Caki2 (cell line): ENCODE measurements at regions not wholly inside any gene's neighbourhood (a gene's known extent, or its start where the extent isn't known, plus 50 kb on each side); places are given as distances from the start of the nearest gene placed in this dataset.

Source experiments
- DNase-seq: peaks from one replicate; pipeline ENCODE4 v3.0.0-alpha.2; 2015; ENCODE audit warnings: low read depth
- in situ Hi-C: cut with HindIII; loops from 2 replicates; pipeline ENCODE4 v1.10.0; 2016; ENCODE audit warnings: low sequenced_read_pairs, low pct_unique_long_range_greater_than_20kb, mixed read lengths

DNA sequence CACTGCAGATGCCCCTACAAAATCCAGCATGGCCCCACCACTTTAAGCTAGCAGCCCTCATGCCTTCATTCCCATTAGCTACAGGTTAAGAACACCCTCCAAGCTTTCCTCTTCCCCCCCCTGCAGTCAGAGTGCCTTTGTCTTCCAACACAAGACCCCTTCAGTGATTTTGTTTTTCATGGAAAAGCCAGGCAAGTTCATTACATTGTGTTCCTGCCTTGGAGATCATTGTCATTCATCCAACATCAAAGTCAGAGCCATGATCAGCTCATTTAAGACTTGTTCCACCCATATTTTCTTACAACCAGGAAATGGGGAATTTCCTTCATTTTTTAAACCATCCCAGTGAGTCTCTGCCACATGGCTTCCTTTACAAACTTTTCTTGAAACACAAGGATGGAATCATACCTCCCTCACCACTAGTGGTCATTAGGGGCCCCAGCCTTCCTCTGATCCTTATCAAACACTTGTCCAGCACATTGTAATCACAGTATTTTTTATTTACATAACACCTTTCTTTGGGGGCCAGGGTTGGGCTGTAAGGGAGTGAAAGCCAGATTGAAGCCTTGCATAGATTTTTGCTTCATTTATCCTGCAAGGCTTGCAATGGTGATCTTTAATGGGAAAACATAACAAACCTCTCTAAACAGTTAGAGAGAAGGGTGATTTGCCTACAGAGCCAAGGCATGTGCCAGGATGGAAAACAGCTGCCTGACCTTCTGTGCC lies 765.3 kb downstream of the MED13L start:
- in situ Hi-C loops = no loop called here
- no peak for DNase-seq

DNA sequence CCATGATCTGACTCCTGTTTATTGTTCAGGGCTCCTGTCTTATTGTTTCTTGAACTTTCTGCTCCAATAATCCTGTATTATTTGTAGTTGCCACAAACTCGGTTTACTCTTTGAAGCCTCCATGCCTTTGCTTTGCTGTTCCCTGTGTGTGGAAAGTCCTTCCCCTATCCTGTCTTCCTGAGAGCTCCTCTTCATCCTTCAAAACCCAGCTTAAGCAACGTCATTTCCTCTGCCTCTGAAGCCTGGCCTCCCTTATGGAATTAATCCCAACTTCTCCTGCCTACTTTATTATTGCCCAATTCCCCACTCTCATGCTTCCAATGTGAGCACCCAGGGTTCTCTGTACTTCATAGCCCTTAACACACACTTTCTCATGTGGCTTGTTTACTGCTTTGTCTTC lies 766.2 kb downstream of the MED13L start:
- in situ Hi-C loops = no loop called here
- no peak for DNase-seq

DNA sequence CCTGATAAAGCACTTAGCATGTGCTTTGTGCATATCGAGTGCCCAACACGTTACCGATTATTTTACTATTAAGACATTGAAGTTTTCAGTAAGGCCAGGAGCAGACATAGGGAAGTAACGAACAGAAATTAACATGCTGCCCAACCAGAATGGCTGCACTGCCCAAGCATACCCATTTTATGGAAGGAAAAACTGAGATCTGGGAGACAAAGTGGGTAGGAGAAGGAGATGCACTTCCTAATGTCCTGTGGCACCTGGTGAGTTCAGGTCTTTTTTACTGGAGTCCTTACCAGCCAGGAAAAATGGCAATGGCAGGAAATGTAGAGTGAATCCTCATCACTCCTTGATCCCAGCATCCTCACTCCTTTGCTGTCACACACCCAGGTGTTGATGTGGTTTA lies 768.5 kb downstream of the MED13L start:
- DNase-seq = no peak
- in situ Hi-C loops = no loop called here

DNA sequence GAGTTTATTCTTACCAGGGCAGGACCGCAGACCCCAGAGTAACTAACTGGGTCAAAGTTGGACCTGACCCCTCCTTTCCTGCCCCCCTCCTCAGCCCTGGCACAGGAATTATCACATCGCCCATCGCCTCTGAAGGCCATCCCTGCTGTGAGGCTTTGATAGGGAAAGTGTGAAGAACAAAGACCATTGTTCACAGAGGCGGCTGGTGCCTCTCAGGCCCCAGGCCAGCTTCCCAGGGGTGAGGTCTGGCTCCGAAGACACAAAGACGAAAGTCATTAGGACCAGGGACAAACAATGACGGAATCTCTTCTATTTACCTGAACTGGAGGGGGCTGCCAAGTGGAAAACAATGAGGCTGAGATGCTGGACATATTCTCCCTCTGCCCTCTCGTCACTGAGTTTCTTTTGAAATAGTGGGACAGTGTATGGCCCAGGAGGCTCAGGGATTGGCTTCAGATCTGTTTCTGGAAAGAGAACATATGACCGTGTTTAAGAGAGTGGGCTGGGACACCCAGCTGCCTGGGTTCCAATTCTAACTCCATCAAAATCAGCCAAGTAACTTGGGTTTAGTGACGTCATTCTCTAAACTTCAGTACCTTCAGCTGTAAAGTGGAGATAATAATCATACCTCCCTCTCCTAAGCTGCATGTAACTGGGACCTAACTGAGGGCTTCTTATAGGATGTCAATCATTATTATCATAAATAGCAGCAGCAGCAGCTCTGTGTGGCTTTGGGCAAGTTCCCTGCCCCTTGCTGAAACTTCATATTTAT lies 769.4 kb downstream of the MED13L start:
- in situ Hi-C loops = no loop called here
- DNase-seq = no peak

DNA sequence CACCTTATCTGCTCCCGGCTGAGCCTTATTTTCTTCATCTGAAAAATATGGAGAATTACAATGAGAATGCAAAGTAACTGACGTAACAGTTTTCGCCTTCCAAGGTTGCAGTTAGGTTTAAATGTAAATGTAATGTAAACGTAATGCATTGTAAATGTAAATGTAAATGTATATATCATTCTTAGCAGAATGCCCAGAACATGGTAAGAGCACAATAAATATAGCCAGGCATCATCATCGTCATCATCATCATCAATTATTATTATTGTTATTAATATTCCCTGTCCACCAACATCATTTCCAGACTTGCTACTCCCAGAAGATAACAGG lies 770.0 kb downstream of the MED13L start:
- no peak for DNase-seq
- in situ Hi-C loops = no loop called here

DNA sequence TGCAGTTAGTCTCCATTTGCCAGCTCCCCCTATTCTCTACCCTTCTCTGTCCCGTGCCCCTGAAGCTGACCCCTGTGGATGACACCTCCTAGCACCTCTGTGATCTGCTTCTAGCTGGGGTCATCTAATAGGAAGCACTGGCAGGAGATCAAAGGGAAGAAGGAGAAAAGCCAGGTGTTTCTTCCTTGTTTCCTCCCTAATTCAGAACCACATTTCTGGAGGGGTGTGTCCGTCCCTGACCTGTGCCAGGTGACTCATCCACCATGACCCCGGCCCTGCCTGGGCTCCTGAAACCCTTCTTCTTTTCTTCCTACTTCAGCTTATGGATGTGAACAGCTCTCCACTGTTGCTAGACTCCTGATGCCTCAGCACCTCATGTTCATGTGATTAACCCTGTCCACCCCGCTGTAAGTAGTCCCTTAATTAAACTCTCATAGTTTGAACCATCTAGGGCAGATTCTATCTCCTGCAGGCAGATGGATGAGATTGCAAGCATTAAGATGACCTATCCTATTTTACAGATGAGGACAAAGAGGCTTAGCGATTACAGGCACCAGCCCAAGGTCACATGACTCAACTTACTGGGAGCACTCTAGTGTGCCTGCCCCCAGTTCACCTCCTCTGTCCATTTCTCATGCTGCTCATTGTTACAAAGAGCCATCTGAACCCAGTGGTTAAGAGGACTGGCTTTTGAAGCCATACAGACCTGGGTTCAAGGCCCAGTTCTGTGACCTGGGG lies 770.5 kb downstream of the MED13L start:
- in situ Hi-C loops = no loop called here
- DNase-seq = no peak

DNA sequence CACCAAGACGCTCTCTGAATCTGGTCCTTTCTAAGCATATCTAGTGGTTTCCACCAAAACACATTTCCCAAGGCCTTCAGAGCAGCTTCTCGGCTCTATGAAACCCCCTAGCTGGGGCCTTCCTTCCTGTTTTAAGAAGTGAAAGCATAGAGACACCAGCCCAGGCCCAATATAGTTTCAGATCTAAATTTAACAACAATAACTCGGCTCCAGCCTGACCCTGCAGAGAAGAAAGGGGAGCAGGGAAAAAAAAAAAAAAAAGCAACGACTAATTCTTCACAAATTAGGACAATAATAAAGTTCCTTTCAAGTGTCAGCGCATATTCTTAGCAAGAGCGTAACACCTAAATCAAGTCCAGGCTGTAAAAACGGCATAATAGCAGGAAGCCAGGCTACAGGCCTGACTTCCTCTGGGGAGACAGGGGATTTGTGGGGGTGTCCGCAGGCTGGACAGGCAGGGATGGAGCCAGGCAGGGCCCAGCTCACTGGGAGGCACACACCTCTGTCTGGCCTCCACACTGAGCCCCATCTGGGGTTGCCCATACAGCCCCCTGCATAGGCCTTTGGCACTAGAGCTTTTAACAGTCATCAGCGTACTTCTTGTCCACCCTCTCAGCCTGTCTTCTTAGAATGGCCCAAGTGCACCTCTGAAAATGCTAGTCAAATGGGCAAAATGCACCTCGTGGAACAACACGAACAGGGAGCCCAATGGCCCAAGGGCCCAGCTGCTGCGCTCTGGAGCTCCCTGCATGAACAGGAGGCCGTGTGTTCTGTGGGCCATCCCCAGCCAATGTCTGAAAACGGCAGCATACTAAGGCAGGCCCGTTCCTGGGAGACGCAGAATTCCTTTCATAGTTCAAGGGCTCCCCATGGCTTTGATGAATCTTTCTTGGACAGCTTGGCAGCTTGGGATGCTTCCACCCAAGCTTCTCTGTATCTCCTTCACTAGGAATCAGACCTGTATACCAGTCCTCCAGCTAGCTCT lies 772.9 kb downstream of the MED13L start:
- no peak for DNase-seq
- in situ Hi-C loops = no loop called here

DNA sequence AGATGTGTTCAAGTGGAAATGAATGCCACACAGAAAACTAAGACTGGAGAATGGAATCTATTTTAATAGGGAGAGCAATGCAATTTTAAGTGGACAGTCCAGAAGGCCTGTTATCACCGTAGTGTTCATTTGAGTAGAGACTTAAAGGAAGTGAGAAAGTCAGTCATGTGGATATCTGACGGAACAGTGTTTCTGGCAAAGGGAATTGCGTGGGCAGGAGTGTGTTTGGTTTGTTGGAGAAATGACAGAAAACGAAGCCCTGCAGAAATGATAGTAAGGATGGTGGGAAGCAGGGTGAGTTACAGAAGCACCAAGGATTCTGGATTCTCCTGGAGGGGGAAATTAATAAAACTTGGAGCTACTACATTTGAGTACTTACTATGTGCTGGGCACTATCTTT lies 776.6 kb downstream of the MED13L start:
- DNase-seq = no peak
- in situ Hi-C loops = no loop called here

DNA sequence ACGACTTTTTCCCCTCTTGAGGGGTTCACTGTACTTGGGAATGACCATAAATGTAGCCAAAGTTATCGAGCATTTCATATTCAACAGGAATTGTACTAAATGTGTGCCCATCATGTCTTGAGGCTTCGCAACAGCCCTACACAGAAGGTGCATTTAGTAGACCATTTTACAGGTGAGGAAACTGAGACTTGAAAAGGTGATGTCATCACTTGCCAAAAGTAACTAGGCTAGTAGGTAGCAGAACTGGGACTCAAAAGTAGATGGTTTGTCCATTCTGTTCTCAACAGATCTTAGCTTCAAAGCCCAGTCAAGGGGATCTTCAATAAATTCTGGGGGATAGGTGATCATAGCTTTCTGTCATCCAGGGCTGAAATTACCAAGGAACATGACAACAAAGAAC lies 782.2 kb downstream of the MED13L start:
- in situ Hi-C loops = no loop called here
- DNase-seq = no peak

DNA sequence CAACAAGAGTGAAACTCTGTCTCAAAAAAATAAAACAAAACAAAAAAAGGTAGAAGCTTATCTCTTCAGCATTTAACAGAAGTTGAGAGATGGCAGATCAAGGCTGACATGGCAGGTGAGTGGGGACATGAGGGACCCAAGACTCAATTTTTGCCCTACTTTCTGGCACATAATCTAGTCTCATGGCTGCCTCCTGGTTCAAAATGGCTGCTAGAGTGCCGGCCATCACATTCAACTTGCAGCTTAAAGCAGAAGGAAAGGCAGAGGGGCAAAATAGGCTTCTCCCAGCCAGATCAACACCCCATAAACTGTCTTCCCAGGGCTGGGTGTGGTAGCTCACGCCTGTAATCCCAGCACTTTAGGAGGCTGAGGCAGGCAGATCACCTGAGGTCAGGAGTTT lies 784.9 kb downstream of the MED13L start:
- in situ Hi-C loops = no loop called here
- DNase-seq = no peak

DNA sequence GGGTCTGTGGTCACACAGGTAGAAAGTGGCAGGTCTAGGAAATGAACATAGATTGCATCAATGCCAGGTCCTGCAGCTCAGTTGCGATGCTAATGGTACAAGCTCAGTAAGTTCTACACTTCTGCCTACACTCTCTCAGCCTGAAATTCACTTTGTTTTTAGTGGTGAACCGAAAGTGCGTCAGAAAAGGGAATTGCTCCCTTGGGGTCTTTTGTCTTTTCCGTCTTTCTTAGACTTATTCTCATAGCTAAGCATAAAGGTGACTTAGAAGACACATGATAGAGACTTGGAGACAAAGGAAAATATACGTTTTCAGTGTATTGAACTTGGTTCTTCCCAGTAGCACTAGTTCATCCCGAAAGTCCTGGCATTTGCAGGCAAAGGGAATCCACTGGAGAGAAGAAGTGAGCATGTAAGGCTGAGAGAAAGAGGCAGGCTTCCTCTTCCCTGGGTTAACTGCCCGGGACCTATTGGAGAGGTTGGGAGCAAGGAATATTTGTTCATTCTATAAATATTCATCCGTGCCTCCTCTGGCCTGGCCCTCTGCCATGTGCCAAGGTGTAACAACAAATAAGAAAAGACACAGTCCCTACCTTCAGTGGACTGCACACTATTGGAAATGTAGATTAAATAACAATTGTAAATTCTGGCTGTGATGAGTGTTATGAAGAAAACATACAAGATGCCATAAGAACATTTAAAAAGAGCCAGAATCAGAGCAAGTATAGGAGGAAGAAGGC lies 785.8 kb downstream of the MED13L start:
- in situ Hi-C loops = no loop called here

DNA sequence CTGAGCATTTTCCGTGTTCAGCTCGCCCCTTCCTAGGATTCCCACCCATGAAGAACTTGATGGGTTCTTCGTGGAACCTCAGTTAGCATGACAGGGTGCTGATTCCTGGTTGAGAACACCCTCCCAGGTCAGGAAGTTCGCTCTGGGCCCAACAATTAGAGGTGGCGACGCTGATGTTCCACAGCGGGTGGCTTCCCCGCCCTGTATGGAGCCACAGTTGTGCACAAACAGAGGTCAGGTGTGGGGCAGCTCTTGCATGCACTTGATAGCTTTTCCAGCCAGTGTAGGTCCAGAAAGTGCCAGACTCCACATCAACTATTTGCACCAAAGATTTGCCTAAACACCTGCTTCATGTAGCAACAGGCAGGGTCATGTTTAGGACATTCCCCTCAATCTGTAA lies 788.2 kb downstream of the MED13L start:
- in situ Hi-C loops = no loop called here
- no peak for DNase-seq

More for the DNA sequence above, 785.8 kb downstream of the MED13L start:
- DNase-seq = no peak

DNA sequence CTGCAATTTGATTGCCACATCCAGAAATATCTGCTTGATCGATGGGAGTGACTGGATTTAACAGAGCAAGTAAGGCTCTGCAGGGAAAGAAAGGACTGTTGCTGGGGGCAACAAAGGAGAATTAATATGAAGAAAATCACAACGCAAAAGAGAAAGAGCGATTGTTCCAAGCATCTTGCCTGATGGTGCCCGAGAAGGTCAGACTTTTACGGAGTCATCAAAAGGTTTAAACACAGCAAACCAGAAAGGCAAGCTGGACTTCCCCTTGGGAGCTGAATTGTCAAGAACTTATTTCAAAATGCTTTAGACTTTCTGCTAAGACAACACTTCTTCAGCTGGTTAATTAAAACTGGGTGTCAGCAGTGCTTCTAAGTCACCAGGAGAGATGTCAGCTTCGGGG lies 791.5 kb downstream of the MED13L start:
- no peak for DNase-seq
- in situ Hi-C loops = no loop called here

DNA sequence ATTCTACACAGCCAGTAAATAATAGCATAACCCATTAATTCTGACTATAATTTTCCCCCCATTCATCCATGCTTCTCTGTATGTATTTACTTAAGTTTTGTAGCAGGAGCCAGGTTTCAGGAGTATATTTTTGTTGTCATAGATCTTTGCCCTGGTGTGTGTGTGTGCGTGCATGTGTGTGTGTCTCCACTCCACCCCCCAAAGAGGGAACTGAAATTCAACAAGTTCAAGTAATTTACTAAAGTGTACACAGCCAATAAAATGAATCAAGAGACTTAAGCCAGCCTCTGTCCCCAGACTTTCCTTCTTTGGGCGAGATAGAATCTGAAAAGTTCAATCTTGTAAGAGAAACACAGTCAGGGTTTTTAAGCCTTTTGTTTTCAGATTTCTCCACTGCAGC lies 792.0 kb downstream of the MED13L start:
- no peak for DNase-seq
- in situ Hi-C loops = no loop called here

DNA sequence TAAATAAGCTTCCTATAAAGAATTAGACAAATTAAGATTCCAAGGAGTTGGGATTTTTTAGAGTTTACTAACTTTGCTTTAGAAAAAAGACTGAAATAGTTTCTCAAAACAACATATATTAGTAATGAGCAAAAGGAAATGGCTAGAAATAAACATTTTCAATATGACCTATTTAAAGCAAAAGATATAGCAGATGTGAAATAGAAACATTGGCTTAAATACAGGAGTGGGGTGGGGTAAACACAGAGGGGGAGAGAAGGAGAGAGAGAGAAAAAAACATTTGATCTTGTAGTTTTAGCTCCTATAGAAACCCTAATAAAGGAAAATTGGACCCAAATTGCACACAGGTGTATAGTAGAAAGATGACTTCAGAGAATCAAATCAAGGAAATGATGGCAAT lies 794.5 kb downstream of the MED13L start:
- in situ Hi-C loops = no loop called here
- no peak for DNase-seq

DNA sequence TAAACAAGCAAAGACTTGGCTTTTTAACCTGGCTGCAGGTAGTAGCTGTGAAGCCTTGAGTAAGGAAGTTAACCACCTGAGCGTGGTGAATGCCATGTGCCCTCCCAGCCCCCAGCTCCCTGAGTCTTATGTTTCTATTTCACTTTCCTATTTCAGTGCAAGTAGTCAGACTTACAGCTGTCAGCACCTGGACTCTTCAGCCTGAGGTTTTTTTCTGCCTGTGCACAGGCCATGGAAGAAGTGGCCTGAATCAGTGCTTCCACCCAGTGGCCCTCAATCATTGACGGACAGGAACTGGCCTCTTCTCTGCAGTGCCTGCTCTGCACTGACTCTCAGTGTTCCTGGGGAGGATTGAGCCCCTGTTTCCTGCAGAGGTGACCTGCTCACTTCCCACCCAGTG lies 796.4 kb downstream of the MED13L start:
- in situ Hi-C loops = no loop called here
- no peak for DNase-seq

DNA sequence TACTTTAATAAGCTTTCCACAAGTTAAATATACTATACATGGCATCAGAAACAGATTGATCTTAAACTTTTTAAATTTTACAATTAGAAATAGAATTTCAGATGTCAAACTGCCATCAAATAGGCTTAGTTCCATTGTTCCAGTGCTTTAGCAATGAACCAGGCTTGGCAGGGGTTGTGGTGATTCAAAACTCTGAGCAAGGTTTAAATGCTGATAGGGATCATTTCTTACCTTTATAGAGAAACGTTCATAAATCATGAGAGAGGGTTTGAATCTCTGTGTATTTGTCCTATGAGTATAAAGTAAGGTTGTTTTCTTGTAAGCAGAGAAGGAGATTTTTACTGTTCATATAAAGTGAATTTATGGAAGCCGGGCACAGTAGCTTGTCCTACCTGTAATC lies 794.5 kb upstream of the TBX3 start:
- in situ Hi-C loops = no loop called here
- no peak for DNase-seq
